NCI-H69 (cell line): ENCODE measurements at regions not wholly inside any gene's neighbourhood (a gene's known extent, or its start where the extent isn't known, plus 50 kb on each side); places are given as distances from the start of the nearest gene placed in this dataset.
A peak's percentile ranks its signal among the peaks of the same experiment; 100 is the strongest.

Experiments used
- DNase-seq: peaks from one replicate; lab custom pipeline; 2025; lab: John Stamatoyannopoulos, UW

DNA sequence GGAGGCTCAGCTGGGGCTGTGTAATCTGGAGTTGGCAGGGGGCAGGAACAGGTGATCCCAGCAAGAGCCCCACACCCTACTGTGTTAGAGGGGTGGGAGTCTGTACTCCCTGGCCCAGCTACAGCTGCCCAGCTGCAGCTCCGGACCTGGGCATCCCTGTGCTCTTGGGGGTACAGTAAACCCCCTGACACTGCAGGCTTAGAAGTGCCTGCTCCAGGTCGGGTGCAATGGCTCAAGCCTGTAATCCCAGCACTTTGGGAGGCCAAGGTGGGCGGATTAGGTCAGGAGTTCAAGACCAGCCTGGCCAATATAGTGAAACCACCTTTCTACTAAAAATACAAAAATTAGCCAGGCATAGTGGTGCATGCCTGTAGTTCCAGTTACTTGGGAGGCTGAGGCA is 1228.6 kb upstream of the EYS start:
- no peak for DNase-seq

DNA sequence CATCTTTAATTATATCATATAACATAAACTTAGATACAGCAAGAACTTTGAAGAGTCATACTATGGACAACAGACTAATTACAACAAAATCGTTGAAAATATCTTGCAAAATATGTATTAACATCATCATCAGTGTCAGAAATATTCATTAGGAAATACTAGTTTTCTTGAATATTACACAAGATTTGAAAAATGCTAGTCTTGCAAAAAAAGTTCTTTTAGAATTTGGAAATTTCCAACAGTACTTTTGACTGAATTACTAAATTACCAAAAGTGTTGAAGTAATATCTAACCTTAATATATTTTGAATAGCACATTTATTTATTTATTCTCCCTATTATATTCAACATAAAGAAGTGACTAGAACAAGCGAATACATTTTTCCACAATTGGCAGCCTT is 1224.8 kb upstream of the EYS start:
- DNase-seq = no peak

DNA sequence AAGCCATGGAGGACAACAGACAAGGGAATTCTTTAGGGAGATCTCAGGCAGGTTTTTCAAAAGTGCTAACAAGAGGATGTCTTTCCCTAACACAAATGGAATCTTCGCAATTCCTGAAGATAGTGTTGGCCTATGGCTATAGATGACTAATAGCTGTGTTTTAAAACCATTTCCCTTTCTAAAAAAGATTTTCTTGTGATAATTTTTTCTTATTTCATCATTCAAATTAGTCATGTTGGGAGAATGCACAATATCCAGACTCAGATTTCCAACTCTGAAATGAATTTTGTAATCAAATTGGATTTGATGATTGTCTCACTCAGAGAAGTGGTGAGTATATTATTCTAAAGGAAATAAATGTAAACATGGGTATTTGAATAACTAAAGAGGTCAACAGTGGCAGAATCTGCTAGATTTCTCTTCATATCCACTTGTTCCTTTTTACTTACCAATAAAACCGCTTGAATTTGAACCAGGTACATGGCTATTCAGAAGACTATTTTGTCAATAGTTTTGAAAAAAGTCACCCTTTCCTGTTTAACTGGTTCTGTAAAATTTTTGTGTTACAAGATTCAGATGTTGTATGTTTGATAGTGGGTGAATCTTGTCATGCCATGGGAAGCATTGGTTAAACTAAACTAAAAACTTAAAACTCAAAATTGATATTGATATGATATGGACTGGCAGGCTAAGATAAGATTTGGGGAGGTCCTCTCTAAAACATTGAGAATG is 1223.7 kb upstream of the EYS start:
- DNase-seq = no peak

DNA sequence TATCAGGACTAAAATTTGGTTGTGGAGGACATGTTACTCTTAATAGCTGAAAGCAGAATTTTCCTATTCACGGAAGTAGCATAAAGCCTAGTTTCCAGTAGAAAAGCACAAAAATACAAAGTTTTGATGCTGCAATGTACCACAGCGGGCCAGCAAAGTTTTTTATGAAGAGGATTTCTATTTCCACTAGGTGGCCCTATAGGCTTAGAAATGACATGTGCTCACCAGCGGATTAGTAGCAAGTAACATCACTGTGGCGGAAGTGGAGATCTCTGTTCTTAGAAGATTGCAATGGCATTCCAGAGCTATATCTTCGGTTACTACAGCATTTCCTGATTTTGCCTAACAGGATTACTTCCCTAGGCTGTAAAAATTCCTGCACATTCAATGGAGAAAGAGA is 1219.0 kb upstream of the EYS start:
- peak; percentile 36 for DNase-seq

DNA sequence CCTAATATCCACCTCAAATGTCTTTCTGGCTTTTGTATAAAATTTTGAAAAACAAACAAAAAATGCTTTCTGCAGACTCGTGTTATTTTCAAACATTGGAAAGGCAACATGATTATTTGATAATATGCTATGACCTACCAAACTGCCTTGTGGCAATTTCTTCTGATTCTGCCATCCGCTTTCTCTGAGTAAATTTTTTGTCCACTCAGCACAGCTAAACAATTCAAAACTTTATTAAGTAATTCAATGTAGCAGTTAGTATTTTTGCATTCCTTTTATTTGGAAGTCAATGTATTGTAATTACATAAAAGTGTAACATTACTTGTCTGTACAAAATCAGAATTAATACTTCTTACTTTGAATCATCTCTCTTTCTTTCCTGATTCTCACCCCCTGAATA is 1206.6 kb upstream of the EYS start:
- DNase-seq = no peak

DNA sequence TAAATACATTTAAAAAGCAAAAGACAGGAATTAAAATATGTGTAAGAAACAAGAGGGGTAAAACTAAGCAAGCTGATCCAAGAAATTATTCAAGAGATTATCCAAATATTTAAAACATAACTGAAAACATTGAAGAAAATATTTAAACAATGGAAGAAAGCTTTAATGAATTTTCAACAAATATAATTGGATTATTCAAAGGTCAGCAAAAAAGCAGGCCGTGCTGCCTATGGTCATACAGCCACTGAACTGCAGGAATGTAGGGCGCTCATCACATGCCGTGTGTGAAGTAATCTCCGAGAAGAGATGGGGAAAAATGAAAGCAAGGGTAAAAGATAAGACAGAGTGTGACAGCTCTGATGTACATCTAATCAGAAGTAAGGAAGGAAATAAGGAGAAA is 1195.4 kb upstream of the EYS start:
- no peak for DNase-seq

DNA sequence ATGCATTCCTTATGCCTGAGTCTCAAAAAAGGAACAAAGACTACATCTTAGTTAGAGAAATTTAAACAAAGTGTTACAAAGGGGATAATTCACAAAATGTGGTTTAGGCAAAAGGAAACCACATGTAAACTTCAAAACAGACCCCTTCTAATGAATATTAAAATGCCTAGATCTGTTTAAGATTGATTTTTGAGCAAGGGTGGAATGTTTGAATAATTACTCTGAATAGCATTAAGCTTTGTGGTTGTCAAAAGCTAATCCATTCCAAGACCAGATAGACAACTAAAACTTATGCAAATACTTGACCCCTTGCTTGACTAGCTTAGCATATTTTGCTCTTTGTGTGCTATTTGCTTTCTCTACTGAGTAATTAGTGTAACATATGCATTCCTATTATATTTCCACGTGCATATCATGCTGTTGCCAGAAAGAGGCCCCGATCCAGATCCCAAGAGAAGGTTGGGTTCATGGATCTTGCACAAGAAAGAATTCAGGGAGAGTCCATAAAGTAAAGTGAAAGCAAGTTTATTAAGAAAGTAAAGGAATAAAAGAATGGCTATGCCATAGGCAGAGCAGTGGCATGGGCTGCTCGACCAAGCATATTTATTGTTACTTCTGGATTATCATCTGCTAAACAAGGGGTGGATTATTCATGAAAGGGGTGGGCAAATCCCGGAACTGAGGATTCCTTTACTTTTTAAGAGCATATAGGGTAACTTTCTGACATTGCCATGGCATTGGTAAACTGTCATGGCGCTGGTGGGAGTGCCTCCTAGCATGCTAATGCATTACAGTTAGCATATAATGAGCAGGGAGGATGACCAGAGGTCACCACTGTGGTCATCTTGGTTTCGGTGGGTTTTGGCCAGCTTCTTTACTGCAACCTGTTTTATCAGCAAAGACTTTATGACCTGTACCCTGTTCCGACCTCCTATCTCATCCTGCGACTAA is 1193.4 kb upstream of the EYS start:
- DNase-seq = no peak

DNA sequence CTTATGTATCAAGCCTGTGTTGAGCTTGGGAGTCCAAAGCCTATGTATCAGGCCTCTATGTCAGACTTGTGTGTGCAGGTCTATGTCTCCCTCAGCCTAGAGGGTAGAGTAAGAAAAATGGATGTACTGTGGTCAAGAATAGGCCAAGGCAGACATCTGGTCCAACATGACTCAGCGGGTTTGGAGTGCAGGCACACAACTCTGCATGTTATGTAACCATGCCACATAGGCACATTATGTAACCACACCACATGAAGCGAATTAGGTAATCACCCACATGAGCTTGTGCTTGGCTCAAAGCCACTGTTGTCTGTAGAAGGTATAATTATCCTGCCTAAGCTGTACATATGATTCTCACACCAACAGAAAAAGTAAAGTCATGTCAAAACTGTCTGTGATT is 1190.5 kb upstream of the EYS start:
- peak; percentile 44 for DNase-seq

DNA sequence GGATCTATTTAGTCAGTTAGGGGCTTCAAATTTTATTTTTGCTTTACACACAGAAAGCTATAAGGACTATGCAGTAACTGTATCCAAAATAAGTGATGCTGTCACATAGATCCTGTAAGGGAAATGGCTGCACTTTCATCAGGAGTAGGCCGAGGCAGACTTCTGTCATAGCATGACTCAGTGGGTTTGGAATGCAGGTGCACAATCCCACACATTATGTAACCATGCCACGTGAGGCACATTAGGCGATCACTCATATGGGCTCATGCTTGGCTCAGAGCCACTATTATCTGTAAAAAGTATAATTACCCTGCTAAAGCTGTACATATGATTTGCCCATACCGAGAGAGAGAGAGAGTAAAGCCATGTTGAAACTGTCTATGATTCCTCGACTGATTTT is 1189.4 kb upstream of the EYS start:
- no peak for DNase-seq

DNA sequence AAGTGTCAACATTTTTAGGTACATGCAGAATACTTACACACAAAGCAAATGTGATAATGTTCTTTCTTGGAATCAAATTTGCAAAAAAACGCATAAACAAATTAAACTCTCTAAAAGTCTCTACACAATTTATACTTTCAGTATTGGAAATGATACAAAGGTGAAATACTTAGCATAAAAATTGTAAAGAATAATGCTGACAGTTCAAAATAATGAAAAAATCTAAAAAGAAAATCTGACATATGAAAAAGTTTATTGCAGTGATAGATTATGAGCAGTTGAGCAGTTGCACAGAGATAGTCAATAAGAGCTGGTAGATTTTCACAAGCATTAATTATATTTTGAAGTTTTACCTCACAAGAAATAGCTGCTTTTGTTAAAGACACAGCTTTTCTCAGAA is 1176.4 kb upstream of the EYS start:
- no peak for DNase-seq

DNA sequence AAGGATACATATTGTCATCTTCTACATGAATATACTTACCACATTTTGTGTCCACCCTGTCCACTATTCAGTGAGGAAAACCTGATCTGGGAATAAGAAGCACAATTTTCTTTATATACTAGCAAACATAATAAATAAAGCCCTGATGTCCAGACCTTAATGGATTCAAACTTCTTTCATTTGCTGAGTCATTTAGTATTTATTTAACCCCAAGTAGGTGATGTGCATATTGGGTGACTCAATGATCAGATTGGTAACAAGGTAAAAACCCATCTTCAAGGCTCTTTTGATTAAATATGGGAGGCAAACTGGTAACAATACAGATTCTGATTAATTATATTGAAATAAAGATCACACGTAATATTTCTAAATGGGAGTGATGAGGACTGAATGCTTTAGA is 1159.8 kb upstream of the EYS start:
- DNase-seq = no peak

DNA sequence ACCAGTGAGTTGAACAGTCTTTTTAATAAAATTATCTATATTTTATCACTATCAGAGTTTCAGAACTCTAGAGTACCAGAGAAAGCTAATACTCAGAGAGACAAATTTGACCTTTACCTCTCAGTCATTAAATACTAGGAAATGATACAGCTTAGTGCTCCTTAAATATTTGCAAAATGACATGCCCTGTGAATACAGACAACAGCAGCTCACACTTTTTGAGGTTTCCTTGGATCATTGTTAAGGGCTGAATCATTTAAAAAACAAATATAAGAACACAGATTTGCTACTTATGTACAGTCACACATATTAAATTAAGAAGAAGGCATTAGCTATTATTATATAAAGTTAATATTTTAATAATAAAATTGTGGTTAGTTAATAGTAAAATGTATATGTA is 1158.7 kb upstream of the EYS start:
- peak; percentile 2 for DNase-seq

DNA sequence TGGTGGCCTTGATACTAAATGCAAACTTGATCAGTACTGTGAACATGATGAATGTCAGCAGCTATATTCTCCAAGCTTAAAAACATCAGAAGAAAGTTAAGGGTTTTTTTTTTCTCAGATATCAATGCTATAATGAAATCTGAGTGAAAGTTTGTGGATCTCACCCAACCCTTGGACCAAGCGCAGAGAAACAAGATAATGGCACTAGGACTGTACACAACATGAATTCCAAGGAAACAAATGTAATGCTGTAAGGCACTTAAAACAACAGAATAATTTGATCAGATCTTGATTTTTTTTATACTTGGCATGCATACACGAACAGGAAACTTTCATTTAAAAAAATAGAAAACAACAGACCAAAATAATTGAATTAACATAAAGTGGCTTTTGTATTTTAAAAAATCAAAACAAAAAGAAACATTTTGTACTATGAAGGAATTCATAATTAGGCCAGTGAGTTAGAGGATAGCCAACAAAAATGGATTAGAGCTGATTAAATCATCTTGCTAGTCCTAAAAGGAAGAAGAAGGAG is 1154.0 kb upstream of the EYS start:
- DNase-seq = no peak

DNA sequence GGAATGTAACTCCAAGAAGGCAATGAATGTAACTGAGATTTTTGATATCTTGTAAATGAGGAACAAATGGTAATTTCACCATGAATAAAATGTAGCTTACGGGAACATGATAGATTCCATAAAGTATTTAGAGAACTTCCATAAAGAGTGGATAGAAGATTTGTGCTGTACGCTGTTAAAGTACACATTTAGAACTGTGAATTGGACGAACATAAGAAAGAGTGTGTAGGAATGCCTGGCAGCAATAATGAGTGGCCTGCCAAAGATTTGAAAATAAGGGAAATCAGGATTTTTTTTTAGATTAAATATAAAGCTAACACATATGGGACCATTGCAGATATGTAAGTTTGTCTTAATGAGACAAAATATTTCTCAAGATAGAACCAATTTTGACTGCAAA is 1153.3 kb upstream of the EYS start:
- no peak for DNase-seq

DNA sequence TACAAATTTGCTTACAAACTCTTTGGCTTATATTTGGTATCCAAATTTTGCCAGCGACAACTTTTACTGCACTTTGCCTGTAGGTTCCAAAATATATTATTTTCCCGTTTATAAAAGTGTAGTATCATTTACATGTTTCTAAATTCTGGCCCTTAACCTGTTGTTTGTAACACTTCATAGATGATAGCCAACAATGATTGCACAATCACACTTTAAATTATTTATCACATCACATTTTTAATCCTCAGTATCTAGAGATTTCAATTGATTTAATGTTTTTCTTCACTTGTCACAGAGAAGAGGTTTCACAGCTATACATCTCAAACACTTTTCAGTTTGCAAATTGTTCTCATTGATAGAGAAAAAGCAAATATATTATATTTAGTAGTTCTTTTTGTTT is 1151.2 kb upstream of the EYS start:
- DNase-seq = no peak

DNA sequence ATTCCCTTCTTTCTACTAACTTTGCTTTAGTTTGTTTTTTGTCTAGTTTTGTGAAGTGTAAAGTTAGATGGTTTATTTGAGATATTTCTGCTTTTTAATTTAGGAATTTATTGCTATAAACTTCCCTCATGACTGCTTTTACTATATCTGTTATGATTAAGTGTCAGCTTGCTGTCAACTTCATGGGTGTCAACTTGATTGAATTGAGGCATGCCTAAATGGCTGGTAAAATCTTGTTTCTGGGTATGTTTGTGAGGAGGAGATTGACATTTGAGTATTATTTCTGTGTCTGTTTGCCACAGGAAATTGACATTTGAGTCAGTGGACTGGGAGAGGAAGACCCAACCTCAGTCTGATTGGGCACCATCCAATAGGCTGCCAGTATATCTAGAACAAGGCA is 1147.0 kb upstream of the EYS start:
- DNase-seq = no peak

DNA sequence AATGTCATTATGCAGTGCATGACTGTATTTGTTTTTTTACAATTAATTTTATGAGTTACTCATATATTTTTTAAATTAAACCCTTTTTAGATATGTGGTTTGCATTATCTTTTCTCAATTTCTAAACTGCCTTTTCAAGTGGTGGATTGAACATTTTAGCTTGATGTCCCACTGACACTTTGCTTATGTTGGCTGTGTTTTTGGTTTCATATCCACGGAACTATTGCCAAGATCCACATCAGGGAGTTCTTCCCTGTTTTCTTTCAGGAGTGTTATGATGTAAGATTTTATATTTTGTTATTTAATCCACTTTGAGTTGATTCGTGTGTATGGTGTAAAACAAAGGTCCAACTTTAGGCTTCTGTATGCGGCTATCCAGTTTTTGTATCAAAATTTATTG is 1144.9 kb upstream of the EYS start:
- DNase-seq = no peak

DNA sequence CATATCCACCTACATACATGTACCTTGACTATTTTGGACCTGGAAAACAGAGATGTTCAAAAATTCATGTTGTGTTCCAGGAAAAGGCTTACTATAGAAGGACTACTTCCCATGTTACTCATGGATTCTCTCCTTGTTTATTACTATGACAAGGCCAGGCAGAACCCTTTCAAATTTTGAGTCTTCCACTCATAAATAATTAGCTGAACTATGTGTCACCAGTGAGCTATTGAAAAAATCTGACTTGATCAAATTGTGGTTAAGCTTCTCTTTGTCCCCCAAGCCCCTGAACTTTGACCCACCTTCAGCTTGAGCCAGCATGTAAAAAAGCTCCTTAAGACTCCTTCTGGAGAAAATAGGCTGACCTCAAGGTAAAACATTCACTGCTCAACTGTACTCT is 1142.8 kb upstream of the EYS start:
- no peak for DNase-seq

DNA sequence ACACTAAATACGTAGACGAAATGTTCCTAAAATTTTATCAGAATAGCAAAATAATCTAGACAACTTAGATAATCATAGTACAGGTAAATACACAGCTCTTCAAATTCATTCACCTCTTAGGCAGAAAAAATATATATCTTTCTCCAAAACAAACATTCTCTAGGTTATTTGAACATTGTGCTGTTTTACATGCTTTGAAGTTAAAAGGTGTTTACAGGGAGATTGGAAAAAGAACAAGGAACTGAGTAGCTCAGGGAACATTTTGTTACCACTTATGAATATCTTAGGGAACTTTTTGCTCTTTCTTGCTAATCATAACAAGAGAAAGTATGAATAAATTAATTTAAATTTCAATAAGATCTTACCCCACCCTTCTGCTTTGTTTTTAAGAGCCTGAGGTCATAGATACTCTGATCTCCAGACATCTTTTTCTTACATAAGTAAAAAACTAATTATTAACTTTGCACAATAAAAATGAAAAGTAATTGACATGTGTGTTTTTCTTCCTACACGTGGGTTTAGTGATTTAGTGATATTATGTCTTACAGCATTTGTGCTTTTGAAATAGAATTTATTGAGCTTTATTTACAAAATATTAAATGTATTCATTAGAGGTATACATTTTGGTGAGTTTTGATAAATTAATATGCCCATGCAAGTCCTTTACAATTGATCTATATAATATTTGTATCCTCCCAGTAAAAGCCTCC is 1141.4 kb upstream of the EYS start:
- DNase-seq = no peak

DNA sequence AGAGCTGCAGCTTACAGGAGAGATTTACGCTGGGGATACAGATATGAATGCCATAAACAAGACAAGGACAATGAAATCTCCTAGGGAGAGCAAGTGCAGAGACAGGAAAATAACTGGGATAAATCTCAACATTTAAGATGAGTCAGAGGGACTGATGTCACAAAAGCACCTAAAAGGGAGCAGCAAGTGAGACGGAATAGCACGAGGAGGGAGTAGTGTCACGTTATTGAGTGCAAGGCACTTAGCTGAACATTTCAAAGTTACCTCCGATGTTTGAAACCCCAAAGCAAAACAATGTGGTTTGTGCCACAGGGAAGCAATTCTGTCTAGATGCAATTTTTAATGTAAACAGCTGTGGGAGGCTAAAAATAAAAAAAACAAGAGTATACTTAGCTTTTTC is 1131.7 kb upstream of the EYS start:
- DNase-seq = no peak

DNA sequence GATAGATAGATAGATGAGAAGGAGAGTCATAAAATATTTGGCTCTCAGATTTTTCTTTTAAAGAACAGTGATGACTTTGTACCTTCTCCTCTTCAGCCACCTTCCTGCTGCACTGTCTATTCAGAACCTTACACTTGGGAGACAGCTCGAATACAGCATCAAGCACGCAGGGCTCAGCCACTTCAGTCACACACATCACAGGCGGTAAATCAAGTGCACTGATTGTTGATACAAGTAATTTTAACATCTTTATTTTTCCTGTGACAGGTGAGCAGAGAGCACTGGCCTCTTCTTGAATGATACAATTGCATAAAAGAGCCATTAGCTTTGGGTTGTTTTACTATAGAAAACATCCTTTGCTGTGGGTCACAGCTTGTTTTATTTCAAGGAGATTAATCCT is 1118.5 kb upstream of the EYS start:
- no peak for DNase-seq

DNA sequence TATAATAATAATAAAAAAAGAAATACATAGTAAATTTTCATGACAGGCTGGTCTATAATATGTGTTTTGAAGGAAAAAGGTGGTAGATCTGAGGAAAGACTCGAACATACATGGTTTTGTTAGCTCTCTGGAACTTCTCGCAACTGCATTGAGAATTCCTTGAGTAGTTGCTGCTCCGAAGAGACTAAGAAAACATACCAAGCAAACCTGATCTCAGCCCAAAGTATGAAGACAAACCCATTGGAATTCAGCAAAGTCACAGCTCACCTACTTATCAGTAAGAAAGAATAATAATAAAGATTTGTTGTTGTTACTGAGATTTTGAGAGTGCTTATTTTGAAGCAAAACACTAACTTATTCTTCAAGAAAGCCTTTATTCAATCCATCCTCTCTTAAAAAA is 1107.1 kb upstream of the EYS start:
- DNase-seq = no peak

DNA sequence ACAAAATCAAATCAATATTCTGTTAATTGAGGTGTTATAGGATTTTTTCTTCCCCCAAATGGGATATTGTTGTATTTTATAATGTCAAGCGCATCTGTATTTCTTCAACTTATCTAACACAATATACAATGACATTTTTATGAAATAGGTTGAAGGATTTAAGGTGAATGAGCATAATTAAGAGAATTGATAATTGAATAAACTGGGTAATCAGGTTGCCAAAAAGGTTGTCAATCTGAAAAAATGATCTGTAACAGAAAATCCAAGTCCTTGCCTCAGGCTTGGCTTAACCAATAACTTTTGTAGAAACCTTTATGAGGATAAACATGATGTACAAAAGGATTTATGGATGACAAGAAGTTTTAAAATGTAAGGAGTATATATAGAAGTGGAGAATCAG is 1101.7 kb upstream of the EYS start:
- DNase-seq = no peak
